H1 (cell line): ENCODE measurements at regions not wholly inside any gene's neighbourhood (a gene's known extent, or its start where the extent isn't known, plus 50 kb on each side); places are given as distances from the start of the nearest gene placed in this dataset.

Experiments
- GABPA ChIP-seq: IDR thresholded peaks from 2 replicates; pipeline ENCODE4 v1.6.1; 2011; ENCODE audit warnings: mild to moderate bottlenecking, low read length, moderate library complexity, borderline replicate concordance; ENCODE audit not compliant: insufficient read depth
- RAD21 ChIP-seq, 2 experiments: IDR thresholded peaks in 1 of 2; conservative IDR thresholded peaks in 1 of 2; 2 replicates each; pipeline ENCODE4 v1.6.1; 2011; ENCODE audit warnings: low read depth in 2 of 2, low read length in 2 of 2, improper control_type of control experiment in 1 of 2, inconsistent platforms in 1 of 2, mild to moderate bottlenecking in 1 of 2, moderate library complexity in 1 of 2
- TAF7 ChIP-seq: optimal IDR thresholded peaks from 2 replicates; pipeline ENCODE3; 2011; ENCODE audit warnings: low read depth, mild to moderate bottlenecking, inconsistent platforms, low read length, moderate library complexity, borderline replicate concordance
- TF ChIP-seq, protein P1 (sequence below): fragments of 300-600 bp; sonication (generic); IDR thresholded peaks from 2 replicates; pipeline ENCODE4 v1.7.1; 2012; ENCODE audit warnings: low read length, moderate library complexity, mild to moderate bottlenecking, inconsistent platforms; ENCODE audit not compliant: insufficient replicate concordance

DNA sequence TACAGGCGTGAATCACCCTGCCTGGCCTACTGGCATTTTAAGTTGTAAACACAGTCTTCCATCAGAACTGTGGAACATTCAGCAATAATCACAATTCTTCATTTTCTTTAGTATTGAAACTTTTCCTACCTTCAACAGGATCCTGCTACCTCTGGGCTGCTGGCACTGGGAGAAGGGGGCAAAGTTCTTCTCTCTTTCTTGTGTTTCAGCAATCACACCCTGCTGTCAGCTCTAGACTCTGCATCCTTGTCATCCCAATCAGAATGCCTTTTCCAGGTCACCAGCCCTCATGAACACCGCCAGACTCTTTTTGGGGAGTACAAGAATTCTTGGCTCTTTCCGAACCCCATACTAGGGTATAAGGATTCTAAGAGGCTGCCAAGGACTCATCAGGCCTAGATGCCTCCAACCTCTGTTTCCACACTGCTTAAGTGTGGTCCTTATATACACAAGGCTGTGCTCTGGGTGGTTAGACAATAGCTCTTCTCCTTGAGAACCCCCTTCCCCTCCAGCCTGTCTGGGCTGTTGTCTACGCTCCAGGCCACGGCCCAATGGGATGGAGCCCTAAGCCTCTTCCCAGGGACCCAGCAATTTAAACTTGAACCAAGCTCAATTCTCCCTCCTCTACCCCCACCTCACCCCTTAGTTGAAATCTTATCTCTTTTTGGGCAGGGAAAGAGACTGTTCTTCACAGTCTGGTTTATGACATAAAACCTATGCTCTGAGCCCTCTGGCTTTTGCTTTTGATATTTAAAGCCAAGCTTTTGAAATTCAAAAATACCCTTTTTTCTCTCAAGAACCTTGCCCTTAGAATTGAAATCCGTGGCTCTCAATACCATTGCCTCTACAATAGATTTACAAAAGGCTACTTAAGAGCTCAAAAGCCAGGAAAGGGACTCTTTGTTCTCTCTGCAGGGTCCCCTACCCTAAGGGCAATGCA lies 327.4 kb downstream of the BUD13 start (continued):
- TF ChIP-seq, protein P1, sequence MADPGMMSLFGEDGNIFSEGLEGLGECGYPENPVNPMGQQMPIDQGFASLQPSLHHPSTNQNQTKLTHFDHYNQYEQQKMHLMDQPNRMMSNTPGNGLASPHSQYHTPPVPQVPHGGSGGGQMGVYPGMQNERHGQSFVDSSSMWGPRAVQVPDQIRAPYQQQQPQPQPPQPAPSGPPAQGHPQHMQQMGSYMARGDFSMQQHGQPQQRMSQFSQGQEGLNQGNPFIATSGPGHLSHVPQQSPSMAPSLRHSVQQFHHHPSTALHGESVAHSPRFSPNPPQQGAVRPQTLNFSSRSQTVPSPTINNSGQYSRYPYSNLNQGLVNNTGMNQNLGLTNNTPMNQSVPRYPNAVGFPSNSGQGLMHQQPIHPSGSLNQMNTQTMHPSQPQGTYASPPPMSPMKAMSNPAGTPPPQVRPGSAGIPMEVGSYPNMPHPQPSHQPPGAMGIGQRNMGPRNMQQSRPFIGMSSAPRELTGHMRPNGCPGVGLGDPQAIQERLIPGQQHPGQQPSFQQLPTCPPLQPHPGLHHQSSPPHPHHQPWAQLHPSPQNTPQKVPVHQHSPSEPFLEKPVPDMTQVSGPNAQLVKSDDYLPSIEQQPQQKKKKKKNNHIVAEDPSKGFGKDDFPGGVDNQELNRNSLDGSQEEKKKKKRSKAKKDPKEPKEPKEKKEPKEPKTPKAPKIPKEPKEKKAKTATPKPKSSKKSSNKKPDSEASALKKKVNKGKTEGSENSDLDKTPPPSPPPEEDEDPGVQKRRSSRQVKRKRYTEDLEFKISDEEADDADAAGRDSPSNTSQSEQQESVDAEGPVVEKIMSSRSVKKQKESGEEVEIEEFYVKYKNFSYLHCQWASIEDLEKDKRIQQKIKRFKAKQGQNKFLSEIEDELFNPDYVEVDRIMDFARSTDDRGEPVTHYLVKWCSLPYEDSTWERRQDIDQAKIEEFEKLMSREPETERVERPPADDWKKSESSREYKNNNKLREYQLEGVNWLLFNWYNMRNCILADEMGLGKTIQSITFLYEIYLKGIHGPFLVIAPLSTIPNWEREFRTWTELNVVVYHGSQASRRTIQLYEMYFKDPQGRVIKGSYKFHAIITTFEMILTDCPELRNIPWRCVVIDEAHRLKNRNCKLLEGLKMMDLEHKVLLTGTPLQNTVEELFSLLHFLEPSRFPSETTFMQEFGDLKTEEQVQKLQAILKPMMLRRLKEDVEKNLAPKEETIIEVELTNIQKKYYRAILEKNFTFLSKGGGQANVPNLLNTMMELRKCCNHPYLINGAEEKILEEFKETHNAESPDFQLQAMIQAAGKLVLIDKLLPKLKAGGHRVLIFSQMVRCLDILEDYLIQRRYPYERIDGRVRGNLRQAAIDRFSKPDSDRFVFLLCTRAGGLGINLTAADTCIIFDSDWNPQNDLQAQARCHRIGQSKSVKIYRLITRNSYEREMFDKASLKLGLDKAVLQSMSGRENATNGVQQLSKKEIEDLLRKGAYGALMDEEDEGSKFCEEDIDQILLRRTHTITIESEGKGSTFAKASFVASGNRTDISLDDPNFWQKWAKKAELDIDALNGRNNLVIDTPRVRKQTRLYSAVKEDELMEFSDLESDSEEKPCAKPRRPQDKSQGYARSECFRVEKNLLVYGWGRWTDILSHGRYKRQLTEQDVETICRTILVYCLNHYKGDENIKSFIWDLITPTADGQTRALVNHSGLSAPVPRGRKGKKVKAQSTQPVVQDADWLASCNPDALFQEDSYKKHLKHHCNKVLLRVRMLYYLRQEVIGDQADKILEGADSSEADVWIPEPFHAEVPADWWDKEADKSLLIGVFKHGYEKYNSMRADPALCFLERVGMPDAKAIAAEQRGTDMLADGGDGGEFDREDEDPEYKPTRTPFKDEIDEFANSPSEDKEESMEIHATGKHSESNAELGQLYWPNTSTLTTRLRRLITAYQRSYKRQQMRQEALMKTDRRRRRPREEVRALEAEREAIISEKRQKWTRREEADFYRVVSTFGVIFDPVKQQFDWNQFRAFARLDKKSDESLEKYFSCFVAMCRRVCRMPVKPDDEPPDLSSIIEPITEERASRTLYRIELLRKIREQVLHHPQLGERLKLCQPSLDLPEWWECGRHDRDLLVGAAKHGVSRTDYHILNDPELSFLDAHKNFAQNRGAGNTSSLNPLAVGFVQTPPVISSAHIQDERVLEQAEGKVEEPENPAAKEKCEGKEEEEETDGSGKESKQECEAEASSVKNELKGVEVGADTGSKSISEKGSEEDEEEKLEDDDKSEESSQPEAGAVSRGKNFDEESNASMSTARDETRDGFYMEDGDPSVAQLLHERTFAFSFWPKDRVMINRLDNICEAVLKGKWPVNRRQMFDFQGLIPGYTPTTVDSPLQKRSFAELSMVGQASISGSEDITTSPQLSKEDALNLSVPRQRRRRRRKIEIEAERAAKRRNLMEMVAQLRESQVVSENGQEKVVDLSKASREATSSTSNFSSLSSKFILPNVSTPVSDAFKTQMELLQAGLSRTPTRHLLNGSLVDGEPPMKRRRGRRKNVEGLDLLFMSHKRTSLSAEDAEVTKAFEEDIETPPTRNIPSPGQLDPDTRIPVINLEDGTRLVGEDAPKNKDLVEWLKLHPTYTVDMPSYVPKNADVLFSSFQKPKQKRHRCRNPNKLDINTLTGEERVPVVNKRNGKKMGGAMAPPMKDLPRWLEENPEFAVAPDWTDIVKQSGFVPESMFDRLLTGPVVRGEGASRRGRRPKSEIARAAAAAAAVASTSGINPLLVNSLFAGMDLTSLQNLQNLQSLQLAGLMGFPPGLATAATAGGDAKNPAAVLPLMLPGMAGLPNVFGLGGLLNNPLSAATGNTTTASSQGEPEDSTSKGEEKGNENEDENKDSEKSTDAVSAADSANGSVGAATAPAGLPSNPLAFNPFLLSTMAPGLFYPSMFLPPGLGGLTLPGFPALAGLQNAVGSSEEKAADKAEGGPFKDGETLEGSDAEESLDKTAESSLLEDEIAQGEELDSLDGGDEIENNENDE, result peak; percentile 90
- TF ChIP-seq TAF7 (no peak), GABPA (no peak), RAD21 (IDR thresholded peaks at IDR 0.05 in 1 of 2, conservative IDR thresholded peaks at IDR 0.05 in 1 of 2; ENCODE audit: low read depth in 2 of 2, low read length in 2 of 2) (no peak)
